ENCODE measurements at regions not wholly inside any gene's neighbourhood (a gene's known extent, or its start where the extent isn't known, plus 50 kb on each side); places are given as distances from the start of the nearest gene placed in this dataset.

- H3K9ac ChIP-seq (ENCODE audit: low read length): no peak overlapping the region
- no peaks in the 10 kb centered on the region for H3K9me3 ChIP-seq (replicated peaks; ENCODE audit: insufficient read depth, low read length)
- H3K4me1 ChIP-seq (ENCODE audit: low read length): no peaks in the 10 kb centered on the region
- no peak for TF ChIP-seq EZH2phosphoT487 (IDR thresholded peaks at IDR 0.05; ENCODE audit: low read length)
- no peak for TF ChIP-seq CTCF (IDR thresholded peaks at IDR 0.05; ENCODE audit: low read length)
- no peak for TF ChIP-seq EZH2 (optimal IDR thresholded peaks at IDR 0.05; ENCODE audit: low read depth, low read length)
- no peak overlapping the region for H3K4me3 ChIP-seq (ENCODE audit: low read length)
- no peak for DNase-seq
- no peaks in the 10 kb centered on the region for H3K27me3 ChIP-seq (replicated peaks; ENCODE audit: insufficient read depth, low read length)
- no peaks in the 10 kb centered on the region for H3K9me2 ChIP-seq (replicated peaks; ENCODE audit: insufficient read depth, low read length)
- H4K20me1 ChIP-seq (ENCODE audit: insufficient read depth, low read length): no peaks in the 10 kb centered on the region
- no peaks in the 10 kb centered on the region for H3F3A ChIP-seq (ENCODE audit: insufficient read depth, low read length)
- no peak overlapping the region for H3K27ac ChIP-seq (ENCODE audit: low read length)
- no peak overlapping the region for H2AFZ ChIP-seq (ENCODE audit: low read length)
- H3K36me3 ChIP-seq (replicated peaks; ENCODE audit: insufficient read depth, low read length): no peaks in the 10 kb centered on the region
- H3K79me2 ChIP-seq (ENCODE audit: low read length): no peaks in the 10 kb centered on the region
- H3K4me2 ChIP-seq (ENCODE audit: low read depth, low read length): no peak overlapping the region
Measured at GRCh38 chr4:14254926-14255325, 627.4 kb upstream of the BOD1L1 start.

- H3K79me2 ChIP-seq (ENCODE audit: low read length): no peaks in the 10 kb centered on the region
- H3K9ac ChIP-seq (ENCODE audit: low read length): no peak overlapping the region
- H3F3A ChIP-seq (ENCODE audit: insufficient read depth, low read length): no peaks in the 10 kb centered on the region
- H3K4me1 ChIP-seq (ENCODE audit: low read length): no peaks in the 10 kb centered on the region
- no peak for DNase-seq
- TF ChIP-seq EZH2phosphoT487 (IDR thresholded peaks at IDR 0.05; ENCODE audit: low read length) (no peak), CTCF (IDR thresholded peaks at IDR 0.05; ENCODE audit: low read length) (no peak), EZH2 (optimal IDR thresholded peaks at IDR 0.05; ENCODE audit: low read depth, low read length) (no peak)
- H3K9me3 ChIP-seq (replicated peaks; ENCODE audit: insufficient read depth, low read length): no peaks in the 10 kb centered on the region
- no peak overlapping the region for H3K4me2 ChIP-seq (ENCODE audit: low read depth, low read length)
- no peaks in the 10 kb centered on the region for H3K9me2 ChIP-seq (replicated peaks; ENCODE audit: insufficient read depth, low read length)
- H3K27ac ChIP-seq (ENCODE audit: low read length): no peak overlapping the region
- H4K20me1 ChIP-seq (ENCODE audit: insufficient read depth, low read length): no peaks in the 10 kb centered on the region
- no peaks in the 10 kb centered on the region for H3K27me3 ChIP-seq (replicated peaks; ENCODE audit: insufficient read depth, low read length)
- no peaks in the 10 kb centered on the region for H3K36me3 ChIP-seq (replicated peaks; ENCODE audit: insufficient read depth, low read length)
- H2AFZ ChIP-seq (ENCODE audit: low read length): no peak overlapping the region
- H3K4me3 ChIP-seq (ENCODE audit: low read length): no peak overlapping the region
Measured at GRCh38 chr4:14257903-14258302, 630.4 kb upstream of the BOD1L1 start.

- Histone ChIP-seq H3K27me3 (replicated peaks; ENCODE audit: insufficient read depth, low read length) (no peaks in the 10 kb centered on the region), H3F3A (ENCODE audit: insufficient read depth, low read length) (no peaks in the 10 kb centered on the region), H2AFZ (ENCODE audit: low read length) (no peak overlapping the region), H3K4me2 (ENCODE audit: low read depth, low read length) (no peak overlapping the region), H3K9me3 (replicated peaks; ENCODE audit: insufficient read depth, low read length) (no peaks in the 10 kb centered on the region), H3K4me3 (ENCODE audit: low read length) (no peak overlapping the region), H3K79me2 (ENCODE audit: low read length) (no peaks in the 10 kb centered on the region), H3K27ac (ENCODE audit: low read length) (no peak overlapping the region), H3K9me2 (replicated peaks; ENCODE audit: insufficient read depth, low read length) (no peaks in the 10 kb centered on the region), H4K20me1 (ENCODE audit: insufficient read depth, low read length) (no peaks in the 10 kb centered on the region), H3K4me1 (ENCODE audit: low read length) (no peaks in the 10 kb centered on the region), H3K36me3 (replicated peaks; ENCODE audit: insufficient read depth, low read length) (no peaks in the 10 kb centered on the region), H3K9ac (ENCODE audit: low read length) (no peak overlapping the region)
- DNase-seq: no peak
- no peak for TF ChIP-seq CTCF (IDR thresholded peaks at IDR 0.05; ENCODE audit: low read length)
- TF ChIP-seq EZH2 (optimal IDR thresholded peaks at IDR 0.05; ENCODE audit: low read depth, low read length): no peak
- TF ChIP-seq EZH2phosphoT487 (IDR thresholded peaks at IDR 0.05; ENCODE audit: low read length): no peak
Measured at GRCh38 chr4:14259936-14260335, 632.4 kb upstream of the BOD1L1 start.

Data from MM.1S (cell line).